ENCODE measurements at regions not wholly inside any gene's neighbourhood (a gene's known extent, or its start where the extent isn't known, plus 50 kb on each side); places are given as distances from the start of the nearest gene placed in this dataset.

DNA sequence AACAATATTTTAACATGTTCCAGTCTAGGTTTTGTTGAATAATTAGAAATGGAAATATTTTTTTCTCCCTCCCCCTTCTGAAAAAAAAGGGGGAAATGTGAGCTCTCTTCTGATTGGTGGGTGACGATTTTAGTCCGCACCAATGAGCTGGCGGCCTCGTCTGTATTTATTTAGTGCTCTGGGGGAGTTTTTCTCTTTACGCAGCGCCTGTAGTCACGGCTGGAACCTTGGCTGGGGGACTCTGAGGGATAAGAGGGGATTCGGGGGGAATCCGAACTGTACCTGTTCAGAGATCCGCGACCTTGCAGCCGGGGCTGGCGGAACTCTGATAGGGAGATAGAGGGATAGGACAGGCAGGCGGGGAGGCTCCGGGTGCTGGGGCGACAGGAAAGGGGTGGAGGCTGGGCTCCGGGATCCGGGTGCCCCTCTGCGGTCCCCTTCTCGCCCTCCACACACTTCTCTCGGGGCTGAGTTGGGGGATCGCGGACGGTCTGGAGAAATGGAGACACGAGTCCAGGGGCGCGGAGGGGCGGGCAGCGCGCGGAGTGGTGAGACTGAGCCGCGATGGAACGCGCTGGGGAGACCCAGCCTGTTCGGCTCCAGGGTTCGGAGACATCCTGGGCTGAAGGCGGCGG, 99.7 kb upstream of the HSD17B12 start:
- ATAC-seq: no peak
- TF ChIP-seq ISL1 (CRISPR knock-in tag; IDR thresholded peaks at IDR 0.05) (no peak), ESRRG (CRISPR knock-in tag; IDR thresholded peaks at IDR 0.05) (no peak), TOX (CRISPR knock-in tag; IDR thresholded peaks at IDR 0.05; ENCODE audit: borderline replicate concordance) (no peak), BACH2 (CRISPR knock-in tag; IDR thresholded peaks at IDR 0.05; ENCODE audit: borderline replicate concordance) (no peak), ZNF565 (CRISPR knock-in tag; conservative IDR thresholded peaks at IDR 0.05; ENCODE audit: low read depth) (no peak), ARNTL (CRISPR knock-in tag; IDR thresholded peaks at IDR 0.05; ENCODE audit: borderline replicate concordance, low read depth) (no peak), SNAI2 (CRISPR knock-in tag; IDR thresholded peaks at IDR 0.05) (no peak), GLIS3 (CRISPR knock-in tag; IDR thresholded peaks at IDR 0.05) (no peak), CSDC2 (CRISPR knock-in tag; IDR thresholded peaks at IDR 0.05) (no peak), POU6F1 (CRISPR knock-in tag; IDR thresholded peaks at IDR 0.05; ENCODE audit: borderline replicate concordance, low read depth) (no peak), ZFP3 (CRISPR knock-in tag; IDR thresholded peaks at IDR 0.05) (no peak)
- TF ChIP-seq, protein P1, sequence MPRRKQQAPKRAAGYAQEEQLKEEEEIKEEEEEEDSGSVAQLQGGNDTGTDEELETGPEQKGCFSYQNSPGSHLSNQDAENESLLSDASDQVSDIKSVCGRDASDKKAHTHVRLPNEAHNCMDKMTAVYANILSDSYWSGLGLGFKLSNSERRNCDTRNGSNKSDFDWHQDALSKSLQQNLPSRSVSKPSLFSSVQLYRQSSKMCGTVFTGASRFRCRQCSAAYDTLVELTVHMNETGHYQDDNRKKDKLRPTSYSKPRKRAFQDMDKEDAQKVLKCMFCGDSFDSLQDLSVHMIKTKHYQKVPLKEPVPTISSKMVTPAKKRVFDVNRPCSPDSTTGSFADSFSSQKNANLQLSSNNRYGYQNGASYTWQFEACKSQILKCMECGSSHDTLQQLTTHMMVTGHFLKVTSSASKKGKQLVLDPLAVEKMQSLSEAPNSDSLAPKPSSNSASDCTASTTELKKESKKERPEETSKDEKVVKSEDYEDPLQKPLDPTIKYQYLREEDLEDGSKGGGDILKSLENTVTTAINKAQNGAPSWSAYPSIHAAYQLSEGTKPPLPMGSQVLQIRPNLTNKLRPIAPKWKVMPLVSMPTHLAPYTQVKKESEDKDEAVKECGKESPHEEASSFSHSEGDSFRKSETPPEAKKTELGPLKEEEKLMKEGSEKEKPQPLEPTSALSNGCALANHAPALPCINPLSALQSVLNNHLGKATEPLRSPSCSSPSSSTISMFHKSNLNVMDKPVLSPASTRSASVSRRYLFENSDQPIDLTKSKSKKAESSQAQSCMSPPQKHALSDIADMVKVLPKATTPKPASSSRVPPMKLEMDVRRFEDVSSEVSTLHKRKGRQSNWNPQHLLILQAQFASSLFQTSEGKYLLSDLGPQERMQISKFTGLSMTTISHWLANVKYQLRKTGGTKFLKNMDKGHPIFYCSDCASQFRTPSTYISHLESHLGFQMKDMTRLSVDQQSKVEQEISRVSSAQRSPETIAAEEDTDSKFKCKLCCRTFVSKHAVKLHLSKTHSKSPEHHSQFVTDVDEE (CRISPR knock-in tag; IDR thresholded peaks at IDR 0.05): no peak

- no peak for ATAC-seq
- TF ChIP-seq, protein P2, sequence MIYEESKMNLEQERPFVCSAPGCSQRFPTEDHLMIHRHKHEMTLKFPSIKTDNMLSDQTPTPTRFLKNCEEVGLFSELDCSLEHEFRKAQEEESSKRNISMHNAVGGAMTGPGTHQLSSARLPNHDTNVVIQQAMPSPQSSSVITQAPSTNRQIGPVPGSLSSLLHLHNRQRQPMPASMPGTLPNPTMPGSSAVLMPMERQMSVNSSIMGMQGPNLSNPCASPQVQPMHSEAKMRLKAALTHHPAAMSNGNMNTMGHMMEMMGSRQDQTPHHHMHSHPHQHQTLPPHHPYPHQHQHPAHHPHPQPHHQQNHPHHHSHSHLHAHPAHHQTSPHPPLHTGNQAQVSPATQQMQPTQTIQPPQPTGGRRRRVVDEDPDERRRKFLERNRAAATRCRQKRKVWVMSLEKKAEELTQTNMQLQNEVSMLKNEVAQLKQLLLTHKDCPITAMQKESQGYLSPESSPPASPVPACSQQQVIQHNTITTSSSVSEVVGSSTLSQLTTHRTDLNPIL (CRISPR knock-in tag; IDR thresholded peaks at IDR 0.05; ENCODE audit: low read depth): no peak
- TF ChIP-seq ZNF8 (CRISPR knock-in tag; IDR thresholded peaks at IDR 0.05): no peak
- TF ChIP-seq BACH2 (CRISPR knock-in tag; IDR thresholded peaks at IDR 0.05; ENCODE audit: borderline replicate concordance): no peak
- no peak for TF ChIP-seq ZFP30 (CRISPR knock-in tag; IDR thresholded peaks at IDR 0.05)
- TF ChIP-seq TOX (CRISPR knock-in tag; IDR thresholded peaks at IDR 0.05; ENCODE audit: borderline replicate concordance): no peak
- no peak for TF ChIP-seq ZC3H10 (CRISPR knock-in tag; IDR thresholded peaks at IDR 0.05)
Observed at GRCh38 chr11:43581370-43582023, 99.0 kb upstream of the HSD17B12 start.

GRCh38 chr11:43582024-43582862, 98.3 kb upstream of the HSD17B12 start:
- TF ChIP-seq, protein P1 (CRISPR knock-in tag; IDR thresholded peaks at IDR 0.05): no peak
- no peak for TF ChIP-seq ZFP3 (CRISPR knock-in tag; IDR thresholded peaks at IDR 0.05)
- ATAC-seq: no peak

DNA sequence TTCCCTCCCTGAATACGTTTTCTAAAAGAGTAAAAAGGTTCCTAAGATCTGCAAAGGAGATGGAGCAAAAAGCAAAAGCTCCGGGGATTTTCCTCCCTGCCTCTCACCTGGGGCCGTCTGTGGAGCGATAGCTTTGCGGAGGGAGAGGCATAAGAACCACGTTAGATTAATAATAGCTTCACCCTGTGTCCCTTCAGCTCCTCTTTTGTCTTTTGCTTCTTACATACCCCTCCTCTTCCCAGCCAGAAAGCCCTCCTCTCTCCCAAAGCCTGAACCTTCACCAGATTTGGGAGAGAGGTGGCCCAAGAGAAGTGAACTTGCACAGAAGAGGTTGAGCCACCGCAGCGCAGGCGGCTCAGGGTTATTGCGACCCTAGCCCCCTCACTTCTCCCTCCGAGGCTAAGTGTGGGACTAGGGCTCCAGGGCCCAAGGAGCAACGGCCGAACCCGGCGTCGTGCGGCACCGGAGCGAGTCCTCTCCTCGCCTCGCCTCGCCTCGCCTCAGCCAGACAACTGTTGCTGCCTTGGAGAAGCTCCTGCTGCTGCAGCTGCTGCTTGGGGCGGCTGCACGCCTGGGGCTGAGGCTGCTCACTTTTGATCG, 97.6 kb upstream of the HSD17B12 start:
- no peak for ATAC-seq
- TF ChIP-seq ISL1 (CRISPR knock-in tag; IDR thresholded peaks at IDR 0.05) (no peak), GLIS3 (CRISPR knock-in tag; IDR thresholded peaks at IDR 0.05) (no peak), POU6F1 (CRISPR knock-in tag; IDR thresholded peaks at IDR 0.05; ENCODE audit: borderline replicate concordance, low read depth) (no peak), ZFP30 (CRISPR knock-in tag; IDR thresholded peaks at IDR 0.05) (no peak), CSDC2 (CRISPR knock-in tag; IDR thresholded peaks at IDR 0.05) (no peak), ESRRG (CRISPR knock-in tag; IDR thresholded peaks at IDR 0.05) (no peak), ARNTL (CRISPR knock-in tag; IDR thresholded peaks at IDR 0.05; ENCODE audit: borderline replicate concordance, low read depth) (no peak), BACH2 (CRISPR knock-in tag; IDR thresholded peaks at IDR 0.05; ENCODE audit: borderline replicate concordance) (no peak), ZNF8 (CRISPR knock-in tag; IDR thresholded peaks at IDR 0.05) (no peak), ZC3H10 (CRISPR knock-in tag; IDR thresholded peaks at IDR 0.05) (no peak), TCF4 (CRISPR knock-in tag; IDR thresholded peaks at IDR 0.05; ENCODE audit: borderline replicate concordance) (no peak), ZNF565 (CRISPR knock-in tag; conservative IDR thresholded peaks at IDR 0.05; ENCODE audit: low read depth) (no peak), ZNF70 (CRISPR knock-in tag; IDR thresholded peaks at IDR 0.05) (no peak)
- TF ChIP-seq, protein P3, sequence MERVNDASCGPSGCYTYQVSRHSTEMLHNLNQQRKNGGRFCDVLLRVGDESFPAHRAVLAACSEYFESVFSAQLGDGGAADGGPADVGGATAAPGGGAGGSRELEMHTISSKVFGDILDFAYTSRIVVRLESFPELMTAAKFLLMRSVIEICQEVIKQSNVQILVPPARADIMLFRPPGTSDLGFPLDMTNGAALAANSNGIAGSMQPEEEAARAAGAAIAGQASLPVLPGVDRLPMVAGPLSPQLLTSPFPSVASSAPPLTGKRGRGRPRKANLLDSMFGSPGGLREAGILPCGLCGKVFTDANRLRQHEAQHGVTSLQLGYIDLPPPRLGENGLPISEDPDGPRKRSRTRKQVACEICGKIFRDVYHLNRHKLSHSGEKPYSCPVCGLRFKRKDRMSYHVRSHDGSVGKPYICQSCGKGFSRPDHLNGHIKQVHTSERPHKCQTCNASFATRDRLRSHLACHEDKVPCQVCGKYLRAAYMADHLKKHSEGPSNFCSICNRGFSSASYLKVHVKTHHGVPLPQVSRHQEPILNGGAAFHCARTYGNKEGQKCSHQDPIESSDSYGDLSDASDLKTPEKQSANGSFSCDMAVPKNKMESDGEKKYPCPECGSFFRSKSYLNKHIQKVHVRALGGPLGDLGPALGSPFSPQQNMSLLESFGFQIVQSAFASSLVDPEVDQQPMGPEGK (CRISPR knock-in tag; IDR thresholded peaks at IDR 0.05; ENCODE audit: borderline replicate concordance): no peak

Measured in SK-N-SH treated with all-trans-retinoic acid at 6 μM for 48 hours (cell line).